Left colon (tissue), 2 donors: ENCODE measurements at regions not wholly inside any gene's neighbourhood (a gene's known extent, or its start where the extent isn't known, plus 50 kb on each side); places are given as distances from the start of the nearest gene placed in this dataset.

Source experiments
- ATAC-seq: fragments of 200-7000 bp; cut with Tn5 transposase; one replicate; pipeline ENCODE4 v1.9.1; 2020; ENCODE audit warnings: mild to moderate bottlenecking, moderate library complexity
- DNase-seq, 2 donors: peaks; one replicate each; pipeline ENCODE4 v3.0.0-alpha.2; 2020
- intact Hi-C, 2 donors: fragments of 100-400 bp; cut with DNase I in 1 of 2; cut with micrococcal nuclease in 1 of 2; formaldehyde crosslinking; loops; one replicate each; pipeline versions ENCODE4 v1.11.2 to v1.14.0; 2022; cut with DNase I, micrococcal nuclease
- donor health status: DM: no; HTN: no; CAD: no.
- donor health status: DM: yes; HTN: yes; CAD: no.

- no peak for DNase-seq
- no peak for ATAC-seq
- intact Hi-C loops = no loop called here
Measured at GRCh38 chr3:18891641-18892040, 256.7 kb upstream of the KCNH8 start.

- DNase-seq (no peak), ATAC-seq (no peak)
- intact Hi-C loops = no loop called here
Measured at GRCh38 chr3:18890449-18890848, 257.9 kb upstream of the KCNH8 start.

DNA sequence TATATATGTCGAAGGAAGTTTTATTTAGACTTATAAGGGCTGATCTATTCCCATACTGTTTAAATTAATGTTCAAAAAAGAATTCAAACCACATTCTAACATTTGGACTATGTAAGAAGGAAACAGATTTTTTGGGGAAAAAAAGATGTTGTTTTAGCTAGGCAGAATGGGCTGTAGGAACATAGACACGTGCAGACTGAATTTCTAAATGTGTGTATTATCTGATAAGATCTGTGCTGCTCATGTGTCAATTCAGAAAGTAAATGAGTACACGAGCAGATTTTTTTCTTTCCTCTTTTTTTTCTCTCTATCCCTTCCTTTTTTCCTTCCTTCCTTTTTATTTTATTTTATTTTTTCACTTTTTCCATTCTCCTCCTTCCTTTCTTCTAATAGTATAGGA, 259.5 kb upstream of the KCNH8 start:
- no peak for ATAC-seq
- intact Hi-C loops = no loop called here

GRCh38 chr3:18888370-18888769, 259.9 kb upstream of the KCNH8 start:
- DNase-seq = no peak
- intact Hi-C loops = no loop called here
- ATAC-seq = no peak

More for the DNA sequence above, 259.5 kb upstream of the KCNH8 start:
- DNase-seq = no peak

GRCh38 chr3:18886331-18886730, 262.0 kb upstream of the KCNH8 start:
- intact Hi-C loops = no loop called here
- no peak for ATAC-seq
- no peak for DNase-seq

DNA sequence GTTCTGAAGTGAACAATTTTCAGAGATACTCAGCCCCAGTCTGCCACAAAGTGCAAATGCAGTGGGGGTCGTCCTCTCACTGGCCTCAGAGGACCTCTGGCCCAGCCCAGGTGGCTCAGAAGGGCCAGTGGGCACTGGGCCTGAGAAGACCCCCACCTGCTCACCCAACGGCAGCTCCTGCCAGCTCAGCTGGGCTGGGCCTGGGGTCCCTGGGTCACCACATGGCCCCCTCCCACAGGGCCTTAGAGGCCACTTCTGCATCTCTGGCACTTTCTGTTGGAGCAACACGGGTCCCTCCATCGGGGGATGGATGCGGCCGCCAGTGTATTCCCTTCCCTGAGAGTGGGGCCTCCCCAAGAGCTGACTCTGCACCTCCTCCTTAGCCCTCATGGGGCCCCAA, 262.7 kb upstream of the KCNH8 start:
- intact Hi-C loops = no loop called here
- no peak for ATAC-seq
- no peak for DNase-seq

DNA sequence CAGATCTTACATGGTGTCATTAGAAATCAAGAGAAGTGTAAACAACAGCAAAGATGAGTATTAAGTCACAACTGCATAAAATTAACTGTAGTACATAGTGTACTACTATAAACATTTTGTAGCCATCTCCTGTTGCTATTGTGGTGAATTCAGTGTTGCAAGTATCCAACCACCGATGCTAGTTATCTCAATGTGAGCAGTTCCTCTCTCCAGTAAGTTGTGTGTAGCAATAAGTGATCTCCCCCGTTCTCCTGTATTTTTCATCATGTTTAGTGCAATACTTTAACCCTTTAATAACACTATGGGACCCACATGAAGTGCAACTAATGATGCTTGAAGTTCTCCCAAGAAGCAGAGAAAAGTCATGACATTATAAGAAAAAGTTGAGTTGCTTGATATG, 264.7 kb upstream of the KCNH8 start:
- DNase-seq (no peak), ATAC-seq (no peak)
- intact Hi-C loops = no loop called here

DNA sequence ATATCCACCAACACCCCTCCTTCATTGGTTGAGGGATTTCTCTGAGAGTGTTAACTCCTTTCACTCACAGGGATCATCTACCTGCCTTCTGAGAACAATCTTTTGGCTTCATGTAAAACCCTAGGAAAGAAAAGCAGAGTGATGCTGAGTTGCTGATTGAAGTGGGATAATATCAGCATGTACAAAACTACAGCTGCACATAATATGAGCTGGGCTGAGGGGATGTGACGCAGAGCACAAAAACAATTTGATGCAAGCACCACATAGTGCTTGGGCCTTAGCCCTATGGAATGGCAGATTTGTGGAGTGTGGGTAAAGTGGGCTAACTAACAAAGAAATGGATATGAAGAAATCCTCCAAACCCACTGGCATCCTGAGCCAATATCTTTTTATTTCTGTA, 267.6 kb upstream of the KCNH8 start:
- ATAC-seq (no peak), DNase-seq (no peak)
- intact Hi-C loops = no loop called here

- DNase-seq (no peak), ATAC-seq (no peak)
- intact Hi-C loops = no loop called here
Measured at GRCh38 chr3:18872466-18872865, 275.8 kb upstream of the KCNH8 start.

GRCh38 chr3:18870642-18871041, 277.7 kb upstream of the KCNH8 start:
- DNase-seq (no peak), ATAC-seq (no peak)
- intact Hi-C loops = no loop called here

- intact Hi-C loops = no loop called here
- no peak for DNase-seq
- no peak for ATAC-seq
Measured at GRCh38 chr3:18870074-18870640, 278.2 kb upstream of the KCNH8 start.

GRCh38 chr3:18868911-18869689, 279.2 kb upstream of the KCNH8 start:
- DNase-seq = no peak
- intact Hi-C loops = no loop called here
- ATAC-seq = no peak

DNA sequence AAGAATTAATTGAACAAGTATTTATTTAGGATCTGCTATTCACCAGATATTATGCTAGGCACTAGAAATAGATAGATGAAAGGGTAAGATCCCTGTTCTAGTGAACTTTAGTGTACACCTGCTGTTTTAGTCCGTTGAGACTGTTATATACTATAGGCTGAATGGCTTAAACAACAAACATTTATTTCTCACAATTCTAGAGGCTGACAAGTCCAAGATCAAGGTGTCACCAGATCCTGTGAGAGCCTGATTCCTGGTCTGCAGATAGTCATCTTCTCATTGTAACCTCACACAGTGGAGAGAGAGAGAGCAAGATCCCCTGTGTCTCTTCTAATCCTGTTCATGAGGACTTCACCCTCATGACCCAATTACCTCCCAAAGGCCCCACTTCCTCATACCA, 281.4 kb upstream of the KCNH8 start:
- DNase-seq (no peak), ATAC-seq (no peak)
- intact Hi-C loops = no loop called here

GRCh38 chr3:18864933-18865731, 283.2 kb upstream of the KCNH8 start:
- intact Hi-C loops = no loop called here
- DNase-seq = no peak
- ATAC-seq = no peak

- ATAC-seq (no peak), DNase-seq (no peak)
- intact Hi-C loops = no loop called here
Measured at GRCh38 chr3:18862077-18862476, 286.2 kb upstream of the KCNH8 start.

DNA sequence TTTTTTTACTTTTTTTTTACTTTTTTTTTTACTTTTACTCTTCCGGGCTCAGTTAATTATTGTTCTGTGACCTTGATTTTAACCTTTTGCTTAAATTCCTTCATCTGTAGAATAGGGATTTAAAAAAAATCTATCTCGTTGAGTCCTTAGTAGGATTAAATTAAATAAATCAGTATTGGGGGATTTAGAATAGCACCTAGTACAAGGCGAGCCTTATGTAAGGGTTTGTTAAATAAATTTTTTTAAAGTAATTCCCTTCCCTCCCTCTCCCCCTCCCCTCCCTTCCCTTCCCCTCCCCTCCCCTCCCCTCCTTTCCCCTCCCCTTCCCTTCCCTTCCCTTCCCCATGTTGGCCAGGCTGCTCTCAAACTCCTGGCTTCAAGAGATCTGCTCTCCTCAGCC, 287.2 kb upstream of the KCNH8 start:
- no peak for DNase-seq
- intact Hi-C loops = no loop called here
- ATAC-seq = no peak

DNA sequence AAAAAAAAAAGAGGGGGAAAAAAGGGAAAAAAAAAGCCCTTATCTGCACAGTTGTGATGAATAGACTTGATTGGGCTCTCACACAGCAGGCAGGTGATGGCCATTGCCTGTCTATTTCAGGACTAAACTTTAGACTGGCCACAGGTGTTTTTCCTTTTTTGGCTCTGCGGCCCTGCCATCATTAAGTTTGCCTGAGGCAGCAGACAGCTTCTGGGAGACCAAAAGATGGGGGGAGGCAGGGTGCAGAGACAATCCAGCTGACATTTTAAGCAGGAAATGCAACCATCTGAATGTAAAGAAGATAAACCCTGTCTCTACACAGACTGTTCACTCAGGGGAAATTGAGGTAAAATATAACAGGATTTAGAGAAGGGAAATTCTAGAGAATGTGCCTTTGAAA, 295.0 kb upstream of the KCNH8 start:
- DNase-seq = no peak
- ATAC-seq = no peak
- intact Hi-C loops = no loop called here

- DNase-seq (no peak), ATAC-seq (no peak)
- intact Hi-C loops = no loop called here
Measured at GRCh38 chr3:18847583-18848197, 300.6 kb upstream of the KCNH8 start.

DNA sequence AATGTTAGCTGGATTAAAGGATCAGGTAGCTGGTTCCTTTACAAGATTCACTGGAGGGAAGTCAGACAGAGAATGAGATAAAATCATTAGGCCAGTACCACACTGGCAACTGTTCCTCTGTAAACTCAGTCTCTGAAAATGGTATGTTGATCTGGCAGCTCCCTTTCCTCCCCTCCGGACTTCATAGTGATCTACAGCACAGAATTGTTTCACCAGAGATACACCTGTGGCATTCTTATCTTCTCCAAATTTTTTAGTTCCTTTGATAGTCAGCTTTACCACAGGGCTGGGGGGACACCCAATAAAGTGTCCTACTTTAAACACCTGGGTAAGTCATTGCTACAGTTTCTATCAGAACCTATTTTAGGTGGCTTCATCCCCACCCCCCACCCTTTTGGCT, 304.3 kb upstream of the KCNH8 start:
- no peak for DNase-seq
- no peak for ATAC-seq
- intact Hi-C loops = no loop called here

GRCh38 chr3:18843188-18843587, 305.1 kb upstream of the KCNH8 start:
- DNase-seq = no peak
- no peak for ATAC-seq
- intact Hi-C loops = no loop called here
